ENCODE measurements at regions not wholly inside any gene's neighbourhood (a gene's known extent, or its start where the extent isn't known, plus 50 kb on each side); places are given as distances from the start of the nearest gene placed in this dataset.

DNA sequence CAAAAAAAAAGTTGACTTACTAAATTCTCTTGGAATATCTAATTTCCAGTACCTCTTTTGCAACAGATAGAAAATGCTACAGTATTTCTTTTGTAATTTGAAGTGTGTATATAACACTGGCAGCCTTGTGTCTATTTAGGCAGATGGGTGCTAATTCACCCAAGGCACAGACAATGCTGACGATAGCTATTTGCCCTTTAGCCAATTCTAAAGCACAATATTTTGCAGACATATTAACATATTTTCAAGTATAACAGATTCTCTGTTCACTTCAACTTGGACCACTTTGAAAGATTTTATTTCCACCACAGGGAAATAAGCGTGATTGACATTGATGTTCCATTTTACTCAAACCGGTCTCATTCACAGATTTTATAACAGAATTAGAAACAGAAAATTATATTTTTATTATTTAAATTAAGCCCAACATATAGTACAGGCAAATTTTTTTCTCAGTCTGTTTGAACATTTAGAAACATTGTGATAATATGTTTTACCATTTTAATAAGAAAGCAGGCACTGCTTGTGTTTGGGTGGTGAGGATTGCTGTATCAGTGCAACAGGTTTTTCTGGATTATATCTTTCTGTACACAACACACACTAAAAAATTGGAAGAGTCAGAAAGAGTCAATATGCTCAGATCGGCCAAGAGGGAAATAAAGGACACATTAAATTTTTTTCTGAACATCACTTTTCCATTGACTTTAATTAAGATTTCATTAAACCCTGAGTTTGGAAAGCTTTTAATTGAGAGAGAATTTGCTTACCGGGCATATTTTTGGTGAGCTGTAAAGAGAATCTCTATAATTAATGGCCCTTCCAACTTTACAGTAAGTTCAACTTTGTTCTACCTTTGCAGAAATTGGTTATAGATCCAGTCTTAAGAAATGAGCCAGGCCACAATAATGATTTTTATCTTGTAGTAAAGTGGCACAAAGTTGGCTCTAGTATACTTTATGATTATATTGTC lies 327.3 kb upstream of the NR2F2 start:
- 69% methylated on average over 5 of the region's 5 CpGs for WGBS
- Histone ChIP-seq H3K4me1 (replicated peaks) (no peaks in the 10 kb centered on the region), H3K27ac (no peak overlapping the region), H3K4me3 (no peak overlapping the region), H3K27me3 (replicated peaks; ENCODE audit: insufficient read depth) (no peaks in the 10 kb centered on the region), H3K36me3 (no peaks in the 10 kb centered on the region), H3K9me3 (no peaks in the 10 kb centered on the region)
- DNase-seq (ENCODE audit: low spot score): no peak
- TF ChIP-seq POLR2AphosphoS5 (IDR thresholded peaks at IDR 0.05) (peak; percentile 64), CTCF (IDR thresholded peaks at IDR 0.05) (no peak)
- intact Hi-C loops (cut with DNase I): no loop called here

GRCh38 chr15:96005906-96006305 lies 324.6 kb upstream of the NR2F2 start:
- TF ChIP-seq CTCF (IDR thresholded peaks at IDR 0.05) (no peak), POLR2AphosphoS5 (IDR thresholded peaks at IDR 0.05) (no peak), POLR2A (IDR thresholded peaks at IDR 0.05) (no peak)
- H3K9me3 ChIP-seq: no peaks in the 10 kb centered on the region
- DNase-seq (ENCODE audit: low spot score): no peak
- no peaks in the 10 kb centered on the region for H3K36me3 ChIP-seq
- H3K27ac ChIP-seq: no peak overlapping the region
- 79% methylated on average over 2 of the region's 2 CpGs for WGBS
- H3K27me3 ChIP-seq (replicated peaks; ENCODE audit: insufficient read depth): no peaks in the 10 kb centered on the region
- no peaks in the 10 kb centered on the region for H3K4me1 ChIP-seq (replicated peaks)
- no peak overlapping the region for H3K4me3 ChIP-seq
- intact Hi-C loops (cut with DNase I): no loop called here

GRCh38 chr15:96011136-96011535 lies 319.4 kb upstream of the NR2F2 start:
- no peaks in the 10 kb centered on the region for H3K4me1 ChIP-seq (replicated peaks)
- H3K27me3 ChIP-seq (replicated peaks; ENCODE audit: insufficient read depth): no peaks in the 10 kb centered on the region
- no peak for TF ChIP-seq POLR2A (IDR thresholded peaks at IDR 0.05)
- no peak for TF ChIP-seq CTCF (IDR thresholded peaks at IDR 0.05)
- TF ChIP-seq POLR2AphosphoS5 (IDR thresholded peaks at IDR 0.05): no peak
- H3K4me3 ChIP-seq: no peak overlapping the region
- no peak overlapping the region for H3K27ac ChIP-seq
- H3K36me3 ChIP-seq: no peaks in the 10 kb centered on the region
- 40% methylated on average over 5 of the region's 5 CpGs for WGBS
- intact Hi-C loops (cut with DNase I): no loop called here
- DNase-seq (ENCODE audit: low spot score): no peak
- no peaks in the 10 kb centered on the region for H3K9me3 ChIP-seq

GRCh38 chr15:96014939-96015338 lies 315.6 kb upstream of the NR2F2 start:
- DNase-seq (ENCODE audit: low spot score): no peak
- intact Hi-C loops (cut with DNase I): no loop called here
- TF ChIP-seq CTCF (IDR thresholded peaks at IDR 0.05) (no peak), POLR2A (IDR thresholded peaks at IDR 0.05) (no peak), POLR2AphosphoS5 (IDR thresholded peaks at IDR 0.05) (no peak)
- Histone ChIP-seq H3K27me3 (replicated peaks; ENCODE audit: insufficient read depth) (no peaks in the 10 kb centered on the region), H3K27ac (no peak overlapping the region), H3K36me3 (no peaks in the 10 kb centered on the region), H3K4me3 (no peak overlapping the region), H3K9me3 (no peaks in the 10 kb centered on the region), H3K4me1 (replicated peaks) (no peaks in the 10 kb centered on the region)
- WGBS: 81% methylated on average over 2 of the region's 2 CpGs

DNA sequence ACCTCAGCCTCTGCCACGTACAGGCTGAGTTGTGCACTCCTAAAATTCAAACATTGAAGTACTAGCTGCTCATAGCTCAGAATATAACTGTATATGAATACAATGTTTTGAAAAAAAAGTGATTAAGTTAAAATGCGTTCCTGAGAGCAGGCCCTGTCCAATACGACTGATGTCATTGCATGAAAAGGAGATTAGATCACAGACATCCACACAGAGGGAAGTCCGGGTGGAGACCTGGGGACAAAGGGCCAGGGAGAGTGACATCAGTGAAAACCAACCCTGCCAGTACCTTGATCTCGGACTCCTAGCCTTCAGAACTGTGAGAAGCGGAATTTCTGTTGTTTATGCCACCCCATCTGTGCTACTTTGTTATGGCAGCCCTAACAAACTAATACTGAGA lies 311.4 kb upstream of the NR2F2 start:
- 90% methylated on average over 6 of the region's 6 CpGs for WGBS
- H3K4me1 ChIP-seq (replicated peaks): no peaks in the 10 kb centered on the region
- no peak overlapping the region for H3K4me3 ChIP-seq
- intact Hi-C loops (cut with DNase I): no loop called here
- H3K27me3 ChIP-seq (replicated peaks; ENCODE audit: insufficient read depth): no peaks in the 10 kb centered on the region
- H3K27ac ChIP-seq: no peak overlapping the region
- DNase-seq (ENCODE audit: low spot score): no peak
- TF ChIP-seq POLR2AphosphoS5 (IDR thresholded peaks at IDR 0.05) (no peak), CTCF (IDR thresholded peaks at IDR 0.05) (no peak), POLR2A (IDR thresholded peaks at IDR 0.05) (no peak)
- H3K9me3 ChIP-seq: no peaks in the 10 kb centered on the region
- H3K36me3 ChIP-seq: no peaks in the 10 kb centered on the region
